ENCODE measurements at regions not wholly inside any gene's neighbourhood (a gene's known extent, or its start where the extent isn't known, plus 50 kb on each side); places are given as distances from the start of the nearest gene placed in this dataset.

DNA sequence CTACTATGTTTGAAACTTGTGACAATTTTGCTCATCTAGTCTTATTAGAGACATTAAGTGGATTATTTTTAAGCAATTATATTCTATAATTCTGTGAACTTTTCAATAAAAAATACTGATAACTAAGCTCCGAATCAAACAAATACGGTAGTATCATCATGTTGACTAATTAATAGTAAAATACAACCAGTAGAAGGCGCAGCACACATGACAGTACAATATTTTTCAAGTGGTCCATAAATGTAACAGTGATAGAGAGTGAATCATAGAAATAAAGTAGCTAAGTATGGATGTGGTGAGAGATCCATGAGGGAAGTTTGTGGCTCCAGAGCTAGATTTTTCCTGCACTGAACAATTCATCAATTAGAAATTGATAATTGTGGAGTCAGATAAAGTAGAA is 666.2 kb downstream of the KCTD8 start:
- Histone ChIP-seq H3K4me1 (ENCODE audit: control insufficient read depth, insufficient read depth, low read length) (no peaks in the 10 kb centered on the region), H3K9me3 (ENCODE audit: control insufficient read depth, insufficient read depth, low read depth, low read length) (no peaks in the 10 kb centered on the region), H3K27ac (ENCODE audit: extremely low read depth, low read depth, low read length) (no peak overlapping the region), H3K4me3 (ENCODE audit: low read depth, low read length) (no peak overlapping the region), H3K36me3 (ENCODE audit: control insufficient read depth in 2 of 2, insufficient read depth in 1 of 2, low read length in 2 of 2) (no peaks in the 10 kb centered on the region)
- CTCF ChIA-PET, result interaction anchor here (0.6 to 1.1 kb wide), 3 partner anchors 31 to 643 kb away, joined by 3 to 4 read pairs (median 3); no protein-coding TSS in a partner anchor
- POLR2A ChIA-PET, result no interaction called here
- TF ChIP-seq, protein P1, sequence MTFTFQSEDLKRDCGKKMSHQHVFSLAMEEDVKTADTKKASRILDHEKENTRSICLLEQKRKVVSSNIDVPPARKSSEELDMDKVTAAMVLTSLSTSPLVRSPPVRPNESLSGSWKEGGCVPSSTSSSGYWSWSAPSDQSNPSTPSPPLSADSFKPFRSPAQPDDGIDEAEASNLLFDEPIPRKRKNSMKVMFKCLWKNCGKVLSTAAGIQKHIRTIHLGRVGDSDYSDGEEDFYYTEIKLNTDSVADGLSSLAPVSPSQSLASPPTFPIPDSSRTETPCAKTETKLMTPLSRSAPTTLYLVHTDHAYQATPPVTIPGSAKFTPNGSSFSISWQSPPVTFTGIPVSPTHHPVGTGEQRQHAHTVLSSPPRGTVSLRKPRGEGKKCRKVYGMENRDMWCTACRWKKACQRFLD (tag by site-specific recombination; IDR thresholded peaks at IDR 0.05), result no peak
- no peak for TF ChIP-seq PRDM1 (tag by site-specific recombination; IDR thresholded peaks at IDR 0.05)
- TF ChIP-seq ZNF791 (tag by site-specific recombination; IDR thresholded peaks at IDR 0.05), result no peak
- TF ChIP-seq, protein P2, sequence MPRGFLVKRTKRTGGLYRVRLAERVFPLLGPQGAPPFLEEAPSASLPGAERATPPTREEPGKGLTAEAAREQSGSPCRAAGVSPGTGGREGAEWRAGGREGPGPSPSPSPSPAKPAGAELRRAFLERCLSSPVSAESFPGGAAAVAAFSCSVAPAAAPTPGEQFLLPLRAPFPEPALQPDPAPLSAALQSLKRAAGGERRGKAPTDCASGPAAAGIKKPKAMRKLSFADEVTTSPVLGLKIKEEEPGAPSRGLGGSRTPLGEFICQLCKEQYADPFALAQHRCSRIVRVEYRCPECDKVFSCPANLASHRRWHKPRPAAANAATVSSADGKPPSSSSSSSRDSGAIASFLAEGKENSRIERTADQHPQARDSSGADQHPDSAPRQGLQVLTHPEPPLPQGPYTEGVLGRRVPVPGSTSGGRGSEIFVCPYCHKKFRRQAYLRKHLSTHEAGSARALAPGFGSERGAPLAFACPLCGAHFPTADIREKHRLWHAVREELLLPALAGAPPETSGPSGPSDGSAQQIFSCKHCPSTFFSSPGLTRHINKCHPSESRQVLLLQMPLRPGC (tag by site-specific recombination; IDR thresholded peaks at IDR 0.05), result no peak
- no peak for TF ChIP-seq ZNF571 (tag by site-specific recombination; IDR thresholded peaks at IDR 0.05)
- TF ChIP-seq, protein P3, sequence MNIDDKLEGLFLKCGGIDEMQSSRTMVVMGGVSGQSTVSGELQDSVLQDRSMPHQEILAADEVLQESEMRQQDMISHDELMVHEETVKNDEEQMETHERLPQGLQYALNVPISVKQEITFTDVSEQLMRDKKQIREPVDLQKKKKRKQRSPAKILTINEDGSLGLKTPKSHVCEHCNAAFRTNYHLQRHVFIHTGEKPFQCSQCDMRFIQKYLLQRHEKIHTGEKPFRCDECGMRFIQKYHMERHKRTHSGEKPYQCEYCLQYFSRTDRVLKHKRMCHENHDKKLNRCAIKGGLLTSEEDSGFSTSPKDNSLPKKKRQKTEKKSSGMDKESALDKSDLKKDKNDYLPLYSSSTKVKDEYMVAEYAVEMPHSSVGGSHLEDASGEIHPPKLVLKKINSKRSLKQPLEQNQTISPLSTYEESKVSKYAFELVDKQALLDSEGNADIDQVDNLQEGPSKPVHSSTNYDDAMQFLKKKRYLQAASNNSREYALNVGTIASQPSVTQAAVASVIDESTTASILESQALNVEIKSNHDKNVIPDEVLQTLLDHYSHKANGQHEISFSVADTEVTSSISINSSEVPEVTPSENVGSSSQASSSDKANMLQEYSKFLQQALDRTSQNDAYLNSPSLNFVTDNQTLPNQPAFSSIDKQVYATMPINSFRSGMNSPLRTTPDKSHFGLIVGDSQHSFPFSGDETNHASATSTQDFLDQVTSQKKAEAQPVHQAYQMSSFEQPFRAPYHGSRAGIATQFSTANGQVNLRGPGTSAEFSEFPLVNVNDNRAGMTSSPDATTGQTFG (tag by site-specific recombination; IDR thresholded peaks at IDR 0.05; ENCODE audit: borderline replicate concordance), result no peak
- TF ChIP-seq ZNF169 (tag by site-specific recombination; IDR thresholded peaks at IDR 0.05), result no peak
- TF ChIP-seq, protein P4, sequence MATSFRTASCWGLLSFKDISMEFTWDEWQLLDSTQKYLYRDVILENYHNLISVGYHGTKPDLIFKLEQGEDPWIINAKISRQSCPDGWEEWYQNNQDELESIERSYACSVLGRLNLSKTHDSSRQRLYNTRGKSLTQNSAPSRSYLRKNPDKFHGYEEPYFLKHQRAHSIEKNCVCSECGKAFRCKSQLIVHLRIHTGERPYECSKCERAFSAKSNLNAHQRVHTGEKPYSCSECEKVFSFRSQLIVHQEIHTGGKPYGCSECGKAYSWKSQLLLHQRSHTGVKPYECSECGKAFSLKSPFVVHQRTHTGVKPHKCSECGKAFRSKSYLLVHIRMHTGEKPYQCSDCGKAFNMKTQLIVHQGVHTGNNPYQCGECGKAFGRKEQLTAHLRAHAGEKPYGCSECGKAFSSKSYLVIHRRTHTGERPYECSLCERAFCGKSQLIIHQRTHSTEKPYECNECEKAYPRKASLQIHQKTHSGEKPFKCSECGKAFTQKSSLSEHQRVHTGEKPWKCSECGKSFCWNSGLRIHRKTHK (tag by site-specific recombination; IDR thresholded peaks at IDR 0.05), result no peak
- TF ChIP-seq, protein P5, sequence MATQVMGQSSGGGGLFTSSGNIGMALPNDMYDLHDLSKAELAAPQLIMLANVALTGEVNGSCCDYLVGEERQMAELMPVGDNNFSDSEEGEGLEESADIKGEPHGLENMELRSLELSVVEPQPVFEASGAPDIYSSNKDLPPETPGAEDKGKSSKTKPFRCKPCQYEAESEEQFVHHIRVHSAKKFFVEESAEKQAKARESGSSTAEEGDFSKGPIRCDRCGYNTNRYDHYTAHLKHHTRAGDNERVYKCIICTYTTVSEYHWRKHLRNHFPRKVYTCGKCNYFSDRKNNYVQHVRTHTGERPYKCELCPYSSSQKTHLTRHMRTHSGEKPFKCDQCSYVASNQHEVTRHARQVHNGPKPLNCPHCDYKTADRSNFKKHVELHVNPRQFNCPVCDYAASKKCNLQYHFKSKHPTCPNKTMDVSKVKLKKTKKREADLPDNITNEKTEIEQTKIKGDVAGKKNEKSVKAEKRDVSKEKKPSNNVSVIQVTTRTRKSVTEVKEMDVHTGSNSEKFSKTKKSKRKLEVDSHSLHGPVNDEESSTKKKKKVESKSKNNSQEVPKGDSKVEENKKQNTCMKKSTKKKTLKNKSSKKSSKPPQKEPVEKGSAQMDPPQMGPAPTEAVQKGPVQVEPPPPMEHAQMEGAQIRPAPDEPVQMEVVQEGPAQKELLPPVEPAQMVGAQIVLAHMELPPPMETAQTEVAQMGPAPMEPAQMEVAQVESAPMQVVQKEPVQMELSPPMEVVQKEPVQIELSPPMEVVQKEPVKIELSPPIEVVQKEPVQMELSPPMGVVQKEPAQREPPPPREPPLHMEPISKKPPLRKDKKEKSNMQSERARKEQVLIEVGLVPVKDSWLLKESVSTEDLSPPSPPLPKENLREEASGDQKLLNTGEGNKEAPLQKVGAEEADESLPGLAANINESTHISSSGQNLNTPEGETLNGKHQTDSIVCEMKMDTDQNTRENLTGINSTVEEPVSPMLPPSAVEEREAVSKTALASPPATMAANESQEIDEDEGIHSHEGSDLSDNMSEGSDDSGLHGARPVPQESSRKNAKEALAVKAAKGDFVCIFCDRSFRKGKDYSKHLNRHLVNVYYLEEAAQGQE (tag by site-specific recombination; IDR thresholded peaks at IDR 0.05), result no peak
- TF ChIP-seq KLF1 (tag by site-specific recombination; IDR thresholded peaks at IDR 0.05), result no peak
- TF ChIP-seq, protein P6, sequence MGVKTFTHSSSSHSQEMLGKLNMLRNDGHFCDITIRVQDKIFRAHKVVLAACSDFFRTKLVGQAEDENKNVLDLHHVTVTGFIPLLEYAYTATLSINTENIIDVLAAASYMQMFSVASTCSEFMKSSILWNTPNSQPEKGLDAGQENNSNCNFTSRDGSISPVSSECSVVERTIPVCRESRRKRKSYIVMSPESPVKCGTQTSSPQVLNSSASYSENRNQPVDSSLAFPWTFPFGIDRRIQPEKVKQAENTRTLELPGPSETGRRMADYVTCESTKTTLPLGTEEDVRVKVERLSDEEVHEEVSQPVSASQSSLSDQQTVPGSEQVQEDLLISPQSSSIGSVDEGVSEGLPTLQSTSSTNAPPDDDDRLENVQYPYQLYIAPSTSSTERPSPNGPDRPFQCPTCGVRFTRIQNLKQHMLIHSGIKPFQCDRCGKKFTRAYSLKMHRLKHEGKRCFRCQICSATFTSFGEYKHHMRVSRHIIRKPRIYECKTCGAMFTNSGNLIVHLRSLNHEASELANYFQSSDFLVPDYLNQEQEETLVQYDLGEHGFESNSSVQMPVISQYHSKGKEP (tag by site-specific recombination; IDR thresholded peaks at IDR 0.05), result no peak
- TF ChIP-seq, protein P7, sequence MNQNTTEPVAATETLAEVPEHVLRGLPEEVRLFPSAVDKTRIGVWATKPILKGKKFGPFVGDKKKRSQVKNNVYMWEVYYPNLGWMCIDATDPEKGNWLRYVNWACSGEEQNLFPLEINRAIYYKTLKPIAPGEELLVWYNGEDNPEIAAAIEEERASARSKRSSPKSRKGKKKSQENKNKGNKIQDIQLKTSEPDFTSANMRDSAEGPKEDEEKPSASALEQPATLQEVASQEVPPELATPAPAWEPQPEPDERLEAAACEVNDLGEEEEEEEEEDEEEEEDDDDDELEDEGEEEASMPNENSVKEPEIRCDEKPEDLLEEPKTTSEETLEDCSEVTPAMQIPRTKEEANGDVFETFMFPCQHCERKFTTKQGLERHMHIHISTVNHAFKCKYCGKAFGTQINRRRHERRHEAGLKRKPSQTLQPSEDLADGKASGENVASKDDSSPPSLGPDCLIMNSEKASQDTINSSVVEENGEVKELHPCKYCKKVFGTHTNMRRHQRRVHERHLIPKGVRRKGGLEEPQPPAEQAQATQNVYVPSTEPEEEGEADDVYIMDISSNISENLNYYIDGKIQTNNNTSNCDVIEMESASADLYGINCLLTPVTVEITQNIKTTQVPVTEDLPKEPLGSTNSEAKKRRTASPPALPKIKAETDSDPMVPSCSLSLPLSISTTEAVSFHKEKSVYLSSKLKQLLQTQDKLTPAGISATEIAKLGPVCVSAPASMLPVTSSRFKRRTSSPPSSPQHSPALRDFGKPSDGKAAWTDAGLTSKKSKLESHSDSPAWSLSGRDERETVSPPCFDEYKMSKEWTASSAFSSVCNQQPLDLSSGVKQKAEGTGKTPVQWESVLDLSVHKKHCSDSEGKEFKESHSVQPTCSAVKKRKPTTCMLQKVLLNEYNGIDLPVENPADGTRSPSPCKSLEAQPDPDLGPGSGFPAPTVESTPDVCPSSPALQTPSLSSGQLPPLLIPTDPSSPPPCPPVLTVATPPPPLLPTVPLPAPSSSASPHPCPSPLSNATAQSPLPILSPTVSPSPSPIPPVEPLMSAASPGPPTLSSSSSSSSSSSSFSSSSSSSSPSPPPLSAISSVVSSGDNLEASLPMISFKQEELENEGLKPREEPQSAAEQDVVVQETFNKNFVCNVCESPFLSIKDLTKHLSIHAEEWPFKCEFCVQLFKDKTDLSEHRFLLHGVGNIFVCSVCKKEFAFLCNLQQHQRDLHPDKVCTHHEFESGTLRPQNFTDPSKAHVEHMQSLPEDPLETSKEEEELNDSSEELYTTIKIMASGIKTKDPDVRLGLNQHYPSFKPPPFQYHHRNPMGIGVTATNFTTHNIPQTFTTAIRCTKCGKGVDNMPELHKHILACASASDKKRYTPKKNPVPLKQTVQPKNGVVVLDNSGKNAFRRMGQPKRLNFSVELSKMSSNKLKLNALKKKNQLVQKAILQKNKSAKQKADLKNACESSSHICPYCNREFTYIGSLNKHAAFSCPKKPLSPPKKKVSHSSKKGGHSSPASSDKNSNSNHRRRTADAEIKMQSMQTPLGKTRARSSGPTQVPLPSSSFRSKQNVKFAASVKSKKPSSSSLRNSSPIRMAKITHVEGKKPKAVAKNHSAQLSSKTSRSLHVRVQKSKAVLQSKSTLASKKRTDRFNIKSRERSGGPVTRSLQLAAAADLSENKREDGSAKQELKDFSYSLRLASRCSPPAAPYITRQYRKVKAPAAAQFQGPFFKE (tag by site-specific recombination; IDR thresholded peaks at IDR 0.05; ENCODE audit: borderline replicate concordance), result no peak
- TF ChIP-seq ZNF830 (tag by site-specific recombination; IDR thresholded peaks at IDR 0.05; ENCODE audit: low read depth), result no peak
- TF ChIP-seq, protein P8, sequence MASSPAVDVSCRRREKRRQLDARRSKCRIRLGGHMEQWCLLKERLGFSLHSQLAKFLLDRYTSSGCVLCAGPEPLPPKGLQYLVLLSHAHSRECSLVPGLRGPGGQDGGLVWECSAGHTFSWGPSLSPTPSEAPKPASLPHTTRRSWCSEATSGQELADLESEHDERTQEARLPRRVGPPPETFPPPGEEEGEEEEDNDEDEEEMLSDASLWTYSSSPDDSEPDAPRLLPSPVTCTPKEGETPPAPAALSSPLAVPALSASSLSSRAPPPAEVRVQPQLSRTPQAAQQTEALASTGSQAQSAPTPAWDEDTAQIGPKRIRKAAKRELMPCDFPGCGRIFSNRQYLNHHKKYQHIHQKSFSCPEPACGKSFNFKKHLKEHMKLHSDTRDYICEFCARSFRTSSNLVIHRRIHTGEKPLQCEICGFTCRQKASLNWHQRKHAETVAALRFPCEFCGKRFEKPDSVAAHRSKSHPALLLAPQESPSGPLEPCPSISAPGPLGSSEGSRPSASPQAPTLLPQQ (tag by site-specific recombination; IDR thresholded peaks at IDR 0.05), result no peak
- TF ChIP-seq, protein P9, sequence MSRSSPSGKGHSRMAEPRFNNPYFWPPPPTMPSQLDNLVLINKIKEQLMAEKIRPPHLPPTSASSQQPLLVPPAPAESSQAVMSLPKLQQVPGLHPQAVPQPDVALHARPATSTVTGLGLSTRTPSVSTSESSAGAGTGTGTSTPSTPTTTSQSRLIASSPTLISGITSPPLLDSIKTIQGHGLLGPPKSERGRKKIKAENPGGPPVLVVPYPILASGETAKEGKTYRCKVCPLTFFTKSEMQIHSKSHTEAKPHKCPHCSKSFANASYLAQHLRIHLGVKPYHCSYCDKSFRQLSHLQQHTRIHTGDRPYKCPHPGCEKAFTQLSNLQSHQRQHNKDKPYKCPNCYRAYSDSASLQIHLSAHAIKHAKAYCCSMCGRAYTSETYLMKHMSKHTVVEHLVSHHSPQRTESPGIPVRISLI (tag by site-specific recombination; IDR thresholded peaks at IDR 0.05), result no peak
- TF ChIP-seq ZNF292 (tag by site-specific recombination; IDR thresholded peaks at IDR 0.05; ENCODE audit: borderline replicate concordance, low read depth), result no peak
